GM19397 (cell line): ENCODE measurements at regions not wholly inside any gene's neighbourhood (a gene's known extent, or its start where the extent isn't known, plus 50 kb on each side); places are given as distances from the start of the nearest gene placed in this dataset.
"Not testable (repeated sequence)": the region's sequence is repeated elsewhere in the genome, so short reads cannot be mapped to it uniquely, and the experiment has no call there.

Source experiments
- ATAC-seq: cut with Tn5 transposase; IDR thresholded peaks from one replicate; pipeline ENCODE4 v1.9.1; 2021; ENCODE audit warnings: mild to moderate bottlenecking, moderate library complexity; ENCODE audit not compliant: unreplicated experiment

DNA sequence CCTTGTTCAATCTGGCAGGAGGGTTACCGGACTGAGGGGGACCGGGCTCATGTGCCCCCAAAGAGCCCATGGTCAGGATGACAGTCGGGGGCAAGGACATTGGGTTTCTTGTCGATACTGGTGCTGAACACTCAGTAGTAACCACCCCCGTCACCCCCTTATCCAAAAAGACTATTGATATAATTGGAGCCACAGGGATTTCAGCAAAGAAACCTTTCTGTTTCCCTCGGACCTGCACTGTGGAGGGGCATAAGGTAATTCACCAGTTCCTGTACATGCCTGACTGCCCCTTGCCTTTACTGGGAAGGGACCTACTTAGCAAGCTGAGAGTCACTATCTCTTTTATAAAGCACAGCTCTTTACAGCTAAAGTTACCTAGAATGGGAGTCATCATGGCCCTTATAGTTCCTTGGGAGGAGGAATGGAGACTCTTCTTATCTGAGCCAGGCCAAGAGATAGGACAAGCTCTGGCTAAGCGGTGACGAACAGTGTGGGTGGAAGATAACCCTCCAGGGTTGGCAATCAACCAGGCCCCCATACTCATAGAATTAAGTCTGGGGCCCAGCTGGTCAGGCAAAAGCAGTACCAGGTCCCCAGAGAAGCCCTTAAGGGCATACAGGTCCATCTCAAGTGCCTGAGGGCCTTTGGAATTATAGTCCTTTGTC lies 603.7 kb downstream of the UQCRFS1 start:
- no peak for ATAC-seq

DNA sequence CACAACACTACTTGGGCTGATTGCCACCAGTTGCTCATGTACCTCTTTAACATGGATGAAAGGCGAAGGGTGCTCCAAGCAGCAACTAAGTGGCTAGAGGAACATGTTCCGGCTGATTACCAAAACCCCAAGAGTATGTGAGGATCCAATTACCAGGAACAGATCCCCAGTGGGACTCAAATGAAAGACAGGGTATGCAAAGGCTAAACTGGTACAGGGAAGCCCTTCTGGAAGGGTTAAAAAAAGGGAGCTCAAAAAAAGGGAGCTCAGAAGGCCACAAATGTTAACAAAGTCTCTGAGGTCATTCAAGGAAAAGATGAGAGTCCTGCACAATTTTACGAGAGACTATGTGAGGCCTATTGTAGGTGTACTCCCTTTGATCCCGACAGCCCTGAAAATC lies 604.7 kb downstream of the UQCRFS1 start:
- ATAC-seq: no peak

DNA sequence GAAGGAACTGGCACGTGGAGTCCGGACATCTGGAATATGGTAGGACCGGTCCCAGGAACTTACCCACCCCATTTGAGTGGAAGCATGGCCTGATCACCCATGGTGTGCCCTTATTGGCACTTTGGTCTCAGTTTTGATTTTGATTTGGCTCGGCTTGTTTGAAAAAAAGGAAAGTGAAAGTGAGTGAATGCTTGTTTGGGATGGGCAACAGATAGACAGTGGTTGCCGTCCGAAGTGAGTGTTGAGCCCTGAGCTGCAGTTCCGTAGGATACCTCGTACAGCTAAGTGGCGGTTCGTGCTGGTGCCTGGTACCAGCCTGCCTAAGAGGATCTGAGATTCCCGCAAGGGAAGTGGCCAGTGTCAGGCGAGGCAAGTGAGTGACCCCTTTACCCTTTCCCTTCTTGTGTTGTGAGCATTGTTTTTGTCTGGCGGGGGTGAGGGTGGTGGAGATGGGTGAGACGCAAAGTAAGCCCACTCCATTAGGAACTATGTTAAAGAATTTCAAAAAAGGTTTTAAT lies 605.8 kb downstream of the UQCRFS1 start:
- no peak for ATAC-seq

DNA sequence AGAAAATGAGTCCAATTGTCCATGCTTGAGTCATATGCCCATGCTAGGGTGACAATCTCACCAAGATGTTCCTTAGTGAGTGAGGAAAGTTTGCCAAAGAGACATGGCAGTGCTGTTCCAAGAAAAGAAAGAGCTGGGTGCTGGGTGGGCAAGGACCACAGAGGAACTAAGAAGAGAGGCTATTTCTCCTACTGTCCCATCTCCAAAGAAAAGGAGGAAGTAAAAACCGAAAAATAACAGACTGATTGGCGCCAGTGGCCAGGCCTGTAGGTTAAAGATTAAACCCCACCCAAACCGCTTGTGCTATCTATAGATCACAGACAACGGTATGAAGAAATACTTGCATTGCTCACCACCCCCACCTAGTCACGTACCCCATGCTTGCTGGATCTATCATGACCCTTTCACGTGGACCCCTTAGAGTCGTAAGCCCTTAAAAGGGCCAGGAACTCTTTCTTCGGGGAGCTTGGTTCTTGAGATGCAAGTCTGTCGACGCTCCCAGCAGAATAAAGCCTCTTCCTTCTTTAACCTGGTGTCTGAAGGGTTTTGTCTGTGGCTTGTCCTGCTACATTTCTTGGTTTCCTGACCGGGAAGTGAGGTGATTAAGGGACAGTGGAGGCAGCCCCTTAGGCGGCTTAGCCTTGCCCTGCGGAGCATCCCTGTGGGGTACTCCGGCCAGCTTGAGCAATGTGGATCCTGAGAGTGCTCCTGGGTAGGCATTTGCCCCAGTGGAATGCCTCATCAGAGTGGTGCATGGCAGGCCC lies 606.5 kb downstream of the UQCRFS1 start:
- ATAC-seq: no peak

DNA sequence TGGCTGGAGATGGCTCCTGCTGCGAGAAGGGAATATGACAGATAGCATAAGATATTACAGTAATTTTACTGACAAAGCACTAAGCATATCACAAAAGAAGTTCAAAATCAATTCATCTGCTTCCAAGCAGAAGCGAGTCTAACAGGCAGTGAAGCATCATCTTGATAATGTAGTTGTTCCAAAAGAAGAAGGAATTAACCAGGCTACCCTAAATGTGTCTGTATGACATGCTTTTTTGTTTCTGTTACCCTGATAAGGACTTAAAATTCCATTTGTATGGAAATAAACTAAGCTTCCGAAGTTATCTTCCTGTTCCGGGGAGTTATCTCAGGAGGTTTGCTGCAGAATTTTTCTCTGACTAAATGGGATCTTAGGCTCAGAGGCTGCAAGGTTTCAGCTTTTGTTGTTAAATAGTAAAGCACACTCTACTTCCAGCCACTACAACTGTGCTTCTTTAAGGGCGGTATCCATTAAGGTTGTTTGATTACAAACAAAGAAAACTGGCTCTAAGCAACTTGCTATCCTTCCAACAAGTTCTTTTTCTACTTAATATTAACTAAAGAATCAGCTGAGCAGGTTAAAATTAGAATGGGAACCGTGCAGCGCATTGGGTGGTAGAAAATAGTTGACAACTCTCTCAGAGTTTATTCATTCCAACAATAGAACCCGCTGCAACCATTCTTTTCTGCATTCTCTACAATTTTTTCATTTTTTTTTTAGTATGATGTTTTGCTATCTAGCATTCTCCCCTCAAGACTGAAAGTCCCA lies 607.3 kb downstream of the UQCRFS1 start:
- ATAC-seq: no peak

DNA sequence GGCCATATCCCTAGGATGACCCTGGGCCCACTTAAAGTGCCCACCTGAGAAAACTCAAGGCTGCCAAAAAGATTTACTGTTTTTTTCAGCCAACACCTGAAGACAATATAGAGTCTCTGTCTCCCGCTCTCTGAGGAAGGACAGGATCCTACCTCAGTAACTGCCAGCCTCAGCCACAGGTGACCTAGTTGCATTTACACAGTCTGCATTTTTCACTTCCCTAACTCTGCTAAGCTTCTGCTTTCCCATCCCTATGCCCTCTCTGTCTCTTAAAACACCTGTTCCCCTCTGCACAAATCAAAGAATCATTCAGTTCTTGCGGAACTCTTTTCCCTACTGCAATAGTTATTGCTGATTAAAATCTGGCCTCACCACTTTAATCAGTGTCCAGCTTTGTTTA lies 609.5 kb downstream of the UQCRFS1 start:
- no peak for ATAC-seq

DNA sequence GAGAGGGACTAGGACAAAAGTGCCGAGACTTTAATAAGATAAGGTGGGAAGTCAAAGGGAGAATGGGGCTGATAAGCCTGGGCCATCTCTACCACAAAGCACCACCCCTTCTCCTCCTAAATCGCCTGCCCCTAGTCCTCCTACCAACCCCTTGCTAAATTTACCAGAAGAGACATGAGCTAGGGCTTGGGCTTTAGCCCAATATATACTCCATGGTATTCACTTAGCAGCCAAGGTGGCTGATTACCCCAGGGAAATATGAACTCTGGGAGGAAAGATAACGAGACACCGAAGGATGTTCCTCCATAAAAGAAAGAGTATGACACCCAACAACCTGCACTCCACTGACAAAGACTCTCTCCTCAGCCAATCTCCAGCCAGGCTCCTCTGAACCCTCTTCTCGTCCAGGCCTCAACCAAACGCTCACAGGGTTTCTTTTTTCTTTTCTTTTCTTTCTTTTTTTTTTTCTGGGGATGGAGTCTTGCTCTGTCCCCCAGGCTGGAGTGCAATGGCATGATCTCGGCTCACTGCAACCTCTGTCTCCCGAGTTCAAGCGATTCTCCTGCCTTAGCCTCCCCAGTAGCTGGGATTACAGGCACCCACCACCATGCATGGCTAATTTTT lies 610.2 kb downstream of the UQCRFS1 start:
- no peak for ATAC-seq

DNA sequence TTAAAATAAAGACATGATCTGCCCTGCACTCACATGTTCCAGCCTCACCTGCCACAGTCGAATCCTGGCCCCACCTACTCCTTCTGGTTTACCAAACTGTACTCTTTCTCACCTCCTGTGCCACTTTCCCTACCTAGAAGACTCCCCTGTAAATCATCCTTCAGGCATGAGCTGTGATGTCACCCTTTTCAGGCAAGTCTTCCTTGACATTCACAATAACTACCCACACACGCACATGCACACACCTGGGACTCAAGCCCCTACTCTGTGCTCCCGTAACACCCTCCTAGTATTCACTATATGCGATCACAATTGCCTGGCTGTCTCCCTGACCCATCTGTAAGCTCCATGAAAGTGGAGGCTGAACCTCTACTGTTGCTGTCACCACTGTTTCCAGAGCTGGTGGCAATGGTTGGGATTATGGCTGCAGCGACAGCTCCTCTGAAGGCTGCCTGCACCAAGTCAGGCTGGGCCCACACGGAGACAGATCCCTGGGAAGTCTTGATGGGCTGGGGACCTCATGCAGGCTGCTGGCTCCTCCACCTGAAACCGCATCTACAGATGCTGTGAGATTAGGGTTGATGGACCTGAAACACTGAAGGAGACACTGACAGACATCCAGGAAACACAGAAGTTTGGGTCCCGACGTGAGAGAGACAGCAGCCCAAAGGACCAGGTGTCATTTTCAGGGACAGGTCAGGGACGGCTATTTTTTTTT lies 611.1 kb downstream of the UQCRFS1 start:
- ATAC-seq: no peak

DNA sequence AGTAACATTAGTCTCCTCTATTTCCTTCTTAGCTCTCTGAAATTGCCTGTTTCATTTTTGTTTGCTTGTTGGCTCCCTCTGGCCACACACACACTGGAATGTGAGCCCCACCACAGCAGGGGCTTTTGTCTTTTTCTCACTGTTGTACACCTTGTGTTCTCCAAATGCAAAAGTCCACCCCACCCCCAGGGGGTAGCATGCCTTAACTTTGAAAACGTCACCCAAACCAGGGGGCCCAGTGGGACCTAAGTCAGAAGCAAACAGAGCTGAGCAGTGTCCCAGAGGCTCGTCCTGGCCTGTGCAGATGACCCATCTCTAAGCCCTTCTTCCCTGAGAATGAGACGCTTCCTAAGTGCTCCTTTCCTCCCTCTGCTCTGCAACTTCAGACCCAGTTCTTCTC lies 614.1 kb downstream of the UQCRFS1 start:
- ATAC-seq: no peak

DNA sequence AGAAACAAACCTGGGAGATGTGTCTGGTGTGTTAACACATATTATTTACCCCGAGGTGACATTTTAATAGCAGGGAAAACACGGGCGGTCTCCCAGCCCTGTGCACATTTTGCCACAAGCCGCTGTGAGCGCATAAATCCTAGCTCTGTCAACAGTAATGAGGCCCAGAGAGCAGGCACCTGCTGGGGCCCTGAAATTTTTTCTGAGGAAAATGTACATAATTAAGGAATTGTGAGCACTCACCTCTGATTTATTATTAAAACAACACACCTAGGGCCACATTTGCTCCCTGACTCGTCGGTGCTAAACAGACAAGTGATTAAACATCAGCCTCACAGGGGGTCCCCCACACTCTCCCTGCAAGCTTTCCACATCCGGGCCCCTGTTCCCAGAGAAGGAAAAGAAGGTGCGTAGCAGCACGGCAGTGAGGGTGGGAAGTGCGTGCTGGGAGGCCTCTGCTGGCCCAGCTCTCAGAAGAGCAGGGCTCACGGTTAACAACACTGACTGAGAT lies 616.3 kb downstream of the UQCRFS1 start:
- no peak for ATAC-seq

DNA sequence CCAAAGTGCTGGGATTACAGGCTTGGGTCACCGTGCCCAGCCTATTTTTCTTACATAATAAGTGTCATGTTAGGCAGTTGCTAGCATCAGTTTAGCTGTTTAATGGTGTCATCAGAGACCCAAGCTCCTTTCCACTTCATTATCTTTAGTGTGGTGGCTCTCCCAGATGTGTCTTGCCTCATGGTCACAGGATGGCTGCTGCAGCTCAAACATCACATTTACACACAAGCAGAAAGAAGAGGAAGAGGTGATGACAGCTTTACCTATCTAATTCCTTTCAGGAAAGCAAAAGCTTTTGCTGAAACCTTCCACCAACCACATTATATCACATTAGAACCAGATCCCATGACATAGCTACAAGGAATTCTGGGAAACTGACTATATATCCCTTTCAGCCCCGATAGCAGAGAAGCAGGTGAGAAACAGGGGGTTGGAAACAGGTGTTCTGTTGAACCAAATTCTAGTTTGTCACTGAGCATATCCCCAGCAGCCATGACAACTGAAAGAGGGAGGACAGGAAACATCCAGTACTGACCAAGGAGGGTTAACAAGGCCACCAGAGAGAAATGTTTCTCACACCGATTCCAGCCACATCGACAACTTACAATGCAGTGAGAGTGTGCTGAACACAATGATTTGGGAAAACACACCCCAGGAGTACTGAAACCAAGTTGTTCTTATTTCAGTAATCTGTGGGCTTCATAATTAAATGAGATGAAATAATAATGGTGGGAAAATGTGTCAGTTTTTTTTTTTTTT lies 617.0 kb downstream of the UQCRFS1 start:
- ATAC-seq: no peak

DNA sequence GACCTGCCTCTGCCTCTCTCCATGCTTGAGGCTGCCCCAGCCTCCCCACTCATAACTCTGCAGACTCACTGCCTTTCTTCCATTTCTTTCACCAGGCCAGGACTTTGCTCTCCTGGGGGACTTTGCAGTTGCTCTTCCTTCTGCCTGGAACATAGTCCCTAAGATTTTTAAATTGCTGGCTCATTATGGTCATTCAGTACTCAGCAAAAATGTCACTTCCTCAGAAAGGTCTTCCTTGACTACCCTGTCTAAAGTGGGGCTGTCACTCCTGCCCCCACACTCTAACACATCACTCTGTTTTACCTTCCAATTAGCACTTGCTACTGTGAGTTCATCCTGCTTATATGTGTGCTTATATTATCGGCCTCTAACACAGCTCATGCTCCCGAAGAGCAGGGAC lies 618.2 kb downstream of the UQCRFS1 start:
- no peak for ATAC-seq

DNA sequence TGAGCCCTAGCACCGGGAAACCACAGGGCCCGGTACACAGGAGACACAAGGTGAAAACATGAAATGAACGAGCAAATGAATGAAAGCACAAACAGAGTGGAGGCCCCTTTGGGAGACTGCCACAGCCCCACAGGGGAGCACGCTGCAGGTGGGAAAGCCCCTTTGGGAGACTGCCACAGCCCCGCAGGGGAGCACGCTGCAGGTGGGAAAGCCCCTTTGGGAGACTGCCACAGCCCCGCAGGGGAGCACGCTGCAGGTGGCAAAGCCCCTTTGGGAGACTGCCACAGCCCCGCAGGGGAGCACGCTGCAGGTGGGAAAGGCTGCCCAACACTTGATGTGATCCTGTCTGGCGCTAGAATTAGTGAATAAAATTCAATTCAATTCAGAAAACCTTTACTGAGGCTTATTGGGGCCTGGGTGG lies 623.0 kb downstream of the UQCRFS1 start:
- not testable (repeated sequence) for ATAC-seq

DNA sequence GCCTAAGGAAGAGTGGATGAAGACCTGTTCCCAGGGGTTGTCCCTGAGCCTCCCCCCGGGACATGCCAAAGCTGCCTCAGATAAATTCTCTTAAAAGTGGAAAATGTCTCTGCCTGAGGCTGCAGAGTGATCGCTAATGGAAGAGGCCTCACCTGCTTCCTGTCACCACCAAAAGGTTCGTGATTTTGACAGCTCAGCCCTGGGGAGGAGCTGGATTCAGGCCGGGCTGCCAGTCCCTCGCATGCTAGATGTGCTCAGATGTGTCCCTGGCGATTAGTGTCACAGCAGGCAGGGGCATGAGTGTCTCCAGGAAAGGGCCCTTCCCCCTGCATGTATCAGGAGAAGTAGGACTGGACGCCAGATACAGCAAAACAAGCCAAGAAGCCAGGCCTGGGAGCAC lies 626.5 kb downstream of the UQCRFS1 start:
- ATAC-seq: no peak

DNA sequence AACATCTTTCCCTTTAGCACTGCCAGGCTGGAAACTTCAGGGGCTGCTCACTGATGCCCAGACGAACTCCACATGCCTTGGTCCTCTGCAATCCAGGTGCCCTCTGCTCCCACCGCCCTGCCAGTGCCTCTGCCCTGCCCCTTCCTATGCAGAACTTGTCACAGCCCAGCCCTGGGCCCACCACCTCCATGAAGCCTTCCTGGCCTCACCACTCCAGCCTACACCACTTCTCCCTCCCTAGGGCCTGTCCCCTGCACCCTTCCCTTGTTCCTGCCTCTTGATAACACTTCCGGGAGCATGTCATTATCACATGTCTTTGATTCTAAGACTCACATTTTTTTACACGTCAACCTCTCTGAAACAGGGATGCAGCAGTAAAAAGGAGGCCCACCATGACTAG lies 627.2 kb downstream of the UQCRFS1 start:
- ATAC-seq: no peak

DNA sequence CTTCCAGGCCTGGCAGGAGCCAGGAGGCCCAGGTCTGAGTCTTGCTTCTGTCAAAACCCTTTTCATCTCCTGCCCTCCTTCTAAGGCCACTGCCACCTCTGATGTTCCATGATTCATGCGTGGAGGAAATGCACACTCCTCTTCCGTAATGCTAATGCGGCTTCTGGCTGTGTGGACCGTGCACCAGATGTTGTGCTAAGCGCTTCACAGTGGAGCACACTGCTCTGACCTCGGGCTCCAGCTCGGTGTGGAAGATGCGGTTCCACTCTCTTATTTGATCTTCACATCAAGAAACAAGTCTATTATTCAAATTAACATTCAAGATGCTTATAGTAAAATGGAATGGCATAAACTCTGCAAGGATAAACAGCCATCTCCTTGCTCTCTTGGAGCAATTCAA lies 629.2 kb downstream of the UQCRFS1 start:
- ATAC-seq: no peak

DNA sequence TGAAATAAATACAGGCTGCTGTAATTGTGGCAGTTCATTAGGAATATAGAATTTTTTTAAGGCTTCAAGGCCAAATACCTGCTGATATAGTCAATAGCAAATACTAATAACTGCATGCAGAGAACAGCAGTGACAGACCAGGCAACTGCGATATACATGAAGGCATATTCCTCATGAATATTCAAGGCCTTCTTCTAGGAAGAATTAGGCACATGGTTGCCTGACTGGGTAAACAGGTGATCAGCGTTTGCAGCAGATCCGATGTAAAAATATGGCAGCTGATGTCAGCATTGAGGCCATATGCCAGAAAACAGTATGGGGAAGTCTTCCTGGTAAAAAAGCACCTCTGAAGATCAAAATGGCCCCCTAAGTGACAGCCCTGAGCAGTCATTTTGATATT lies 629.7 kb downstream of the UQCRFS1 start:
- ATAC-seq: no peak

DNA sequence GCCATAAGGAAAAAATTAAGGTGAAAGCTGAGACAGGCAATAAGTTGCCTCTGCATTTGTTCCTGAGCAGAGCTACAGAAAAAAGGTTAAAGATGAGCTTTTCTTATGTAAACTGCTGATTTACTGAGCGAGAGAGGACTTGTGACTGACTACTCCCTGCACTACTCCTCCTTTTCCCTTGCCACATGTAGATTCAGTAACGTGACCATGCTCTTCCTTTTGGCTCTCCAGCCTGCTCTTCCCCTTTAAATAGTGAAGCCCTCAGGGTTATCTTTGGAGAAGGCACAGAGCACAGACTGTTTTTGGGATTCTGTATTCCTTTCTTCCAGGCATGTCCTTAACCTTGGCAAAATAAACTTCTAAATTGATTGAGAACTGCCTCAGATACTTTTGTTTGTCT lies 630.2 kb downstream of the UQCRFS1 start:
- ATAC-seq: no peak

DNA sequence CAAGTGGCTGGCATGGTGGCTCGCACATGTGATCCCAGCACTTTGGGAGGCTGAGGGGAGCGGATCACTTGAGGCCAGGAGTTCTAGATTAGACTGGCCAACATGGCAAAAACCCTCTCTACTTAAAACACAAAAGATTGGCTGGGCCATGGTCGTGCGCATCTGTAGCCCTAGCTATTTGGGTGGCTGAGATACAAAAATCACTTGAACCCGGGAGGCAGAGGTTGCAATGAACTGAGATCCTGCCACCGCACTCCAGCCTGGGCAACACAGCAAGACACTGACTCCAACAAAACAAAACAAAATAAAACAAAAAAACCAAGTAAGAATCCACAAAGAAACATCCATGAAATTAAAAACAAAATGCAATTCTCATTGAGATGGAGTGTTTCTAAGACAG lies 630.6 kb downstream of the UQCRFS1 start:
- no peak for ATAC-seq

DNA sequence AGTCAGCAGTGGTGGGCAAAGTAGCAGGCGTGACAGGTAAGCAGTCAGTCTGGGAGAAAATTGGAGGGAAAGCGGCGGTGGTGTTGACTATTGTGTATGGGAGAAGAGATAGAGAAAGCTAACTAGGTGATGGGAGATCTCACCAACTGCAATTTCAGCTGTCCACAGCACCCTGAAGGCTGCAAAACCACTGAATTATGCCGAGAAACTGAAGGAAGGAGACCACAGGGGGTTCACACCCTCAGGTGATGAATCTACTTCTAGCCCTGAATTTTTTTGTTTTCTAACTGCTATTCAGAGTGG lies 631.5 kb downstream of the UQCRFS1 start:
- no peak for ATAC-seq
